GM12878 (cell line): ENCODE measurements at regions not wholly inside any gene's neighbourhood (a gene's known extent, or its start where the extent isn't known, plus 50 kb on each side); places are given as distances from the start of the nearest gene placed in this dataset.

ENCODE experiments used
- ATAC-seq: fragments of 200-7000 bp; cut with Tn5 transposase; 3 replicates; pipeline ENCODE4 v1.9.1; 2020; ENCODE audit warnings: mild to moderate bottlenecking, moderate library complexity
- BruUV-seq: library from RNA; stranded (reverse); fragments of 400-500 nt; replicated peaks from 2 replicates; lab custom pipeline; 2021; lab: Mats Ljungman, UMichigan
- CTCF ChIA-PET: fragments of 300-600 bp; sonication (Branson Sonifier 250); formaldehyde crosslinking; extraction: SDS; loops from one replicate; lab custom pipeline; 2021; ENCODE audit warnings: inconsistent platforms; lab: Yijun Ruan, JAX
- POLR2A ChIA-PET: fragments of 350-600 bp; formaldehyde crosslinking; extraction: SDS; loops from one replicate; lab custom pipeline; 2021; ENCODE audit warnings: inconsistent platforms; lab: Charles Lee
- RAD21 ChIA-PET: fragments of 300-600 bp; sonication (Branson Sonifier 250); formaldehyde crosslinking; loops from one replicate; lab custom pipeline; 2023; ENCODE audit warnings: antibody characterized with exemption; ENCODE audit not compliant: unreplicated experiment; lab: Charles Lee
- SMC1A ChIA-PET: fragments of 300-600 bp; sonication (Branson Sonifier 250); formaldehyde crosslinking; loops from one replicate; lab custom pipeline; 2023; ENCODE audit not compliant: unreplicated experiment, uncharacterized antibody; lab: Charles Lee
- DNase-seq: peaks from one replicate; pipeline ENCODE4 v3.0.0-alpha.2; 2011; ENCODE audit warnings: low read depth, low spot score
- FAIRE-seq: peaks from 3 replicates; lab custom pipeline; 2011; peaks lifted over from hg19 to GRCh38; lab: Jason Lieb, UNC
- H2AFZ ChIP-seq: 2 replicates; pipeline ENCODE4 v1.6.0; 2011; ENCODE audit warnings: low read depth, low read length, control low read depth; ENCODE audit not compliant: control insufficient read depth
- H3K27ac ChIP-seq: 2 replicates; pipeline ENCODE4 v1.5.1; 2011; ENCODE audit warnings: control low read depth; ENCODE audit not compliant: control insufficient read depth, insufficient read depth
- H3K27me3 ChIP-seq, 2 experiments: replicated peaks in 1 of 2; 2 replicates each; pipeline versions ENCODE4 v1.6.0 to v1.6.1; 2011; ENCODE audit warnings: low read length in 1 of 2; ENCODE audit not compliant: control insufficient read depth in 2 of 2, insufficient read depth in 2 of 2
- H3K36me3 ChIP-seq, 2 experiments: 2 replicates each; pipeline ENCODE4 v1.5.1; 2011; ENCODE audit warnings: low read length in 1 of 2; ENCODE audit not compliant: control insufficient read depth in 2 of 2, insufficient read depth in 2 of 2
- H3K4me1 ChIP-seq: 2 replicates; pipeline ENCODE4 v1.6.1; 2011; ENCODE audit warnings: mild to moderate bottlenecking, low read length, moderate library complexity, mixed read lengths; ENCODE audit not compliant: control insufficient read depth, insufficient read depth
- H3K4me2 ChIP-seq: 2 replicates; pipeline ENCODE4 v1.6.0; 2011; ENCODE audit warnings: control low read depth; ENCODE audit not compliant: control insufficient read depth, insufficient read depth
- H3K4me3 ChIP-seq: fragments of 200-600 bp; sonication (generic); 2 replicates; pipeline ENCODE4 v1.5.1; 2016
- H3K79me2 ChIP-seq: 2 replicates; pipeline ENCODE4 v1.6.0; 2011; ENCODE audit warnings: low read length; ENCODE audit not compliant: control insufficient read depth, insufficient read depth
- H3K9ac ChIP-seq: 2 replicates; pipeline ENCODE4 v1.8.0; 2011; ENCODE audit warnings: low read length, control low read depth, mixed read lengths; ENCODE audit not compliant: control insufficient read depth, insufficient read depth
- H3K9me3 ChIP-seq: replicated peaks from 3 replicates; pipeline ENCODE4 v1.5.1; 2011; ENCODE audit warnings: mild to moderate bottlenecking, low read length; ENCODE audit not compliant: control insufficient read depth, insufficient read depth
- H4K20me1 ChIP-seq: 2 replicates; pipeline ENCODE4 v1.6.0; 2011; ENCODE audit not compliant: control insufficient read depth, insufficient read depth
- CEBPB ChIP-seq, 2 experiments: fragments of 150-350 bp in 1 of 2; IDR thresholded peaks; 2 replicates each; pipeline ENCODE4 v1.6.1; 2012 to 2014; ENCODE audit warnings: low read depth in 2 of 2, low read length in 2 of 2, borderline replicate concordance in 1 of 2, inconsistent platforms in 1 of 2
- CHD2 ChIP-seq: IDR thresholded peaks from 2 replicates; pipeline ENCODE4 v1.6.1; 2011; ENCODE audit warnings: low read depth, low read length, improper control_type of control experiment, borderline replicate concordance
- EP300 ChIP-seq, 2 experiments: fragments of 150-350 bp in 1 of 2; IDR thresholded peaks; 2 replicates each; pipeline ENCODE4 v1.6.1; 2011 to 2012; ENCODE audit warnings: low read depth in 2 of 2, low read length in 2 of 2, borderline replicate concordance in 1 of 2, improper control_type of control experiment in 1 of 2, inconsistent platforms in 1 of 2; ENCODE audit not compliant: control insufficient read depth in 1 of 2
- FOS ChIP-seq: IDR thresholded peaks from 3 replicates; pipeline ENCODE4 v1.6.1; 2011; ENCODE audit warnings: borderline replicate concordance; ENCODE audit not compliant: insufficient read length; ENCODE audit errors: extremely low read depth
- IKZF2 ChIP-seq, 2 experiments: fragments of 450-650 bp; IDR thresholded peaks; 2 replicates each; pipeline ENCODE4 v1.6.1; 2017; ENCODE audit warnings: mild to moderate bottlenecking in 2 of 2, moderate library complexity in 2 of 2
- KDM1A ChIP-seq: fragments of 200-600 bp; sonication (generic); IDR thresholded peaks from 2 replicates; pipeline ENCODE4 v1.6.1; 2016; ENCODE audit warnings: borderline replicate concordance
- NRF1 ChIP-seq: conservative IDR thresholded peaks from 2 replicates; pipeline ENCODE4 v1.6.1; 2011; ENCODE audit warnings: mild to moderate bottlenecking, low read depth, low read length, improper control_type of control experiment
- PKNOX1 ChIP-seq: fragments of 450-650 bp; IDR thresholded peaks from 2 replicates; pipeline ENCODE4 v1.6.1; 2016; ENCODE audit warnings: mild to moderate bottlenecking
- SRF ChIP-seq, 2 experiments: IDR thresholded peaks; 2 replicates each; pipeline ENCODE4 v1.6.1; 2011; ENCODE audit warnings: low read depth in 2 of 2, low read length in 2 of 2, mild to moderate bottlenecking in 1 of 2, moderate library complexity in 1 of 2
- TBL1XR1 ChIP-seq: IDR thresholded peaks from 2 replicates; pipeline ENCODE4 v1.6.1; 2012; ENCODE audit warnings: low read depth, low read length, improper control_type of control experiment
- WGBS: methylation state at CpG from one replicate; pipeline ENCODE4 v1.1.6; 2016; ENCODE audit warnings: low lambda C conversion rate; ENCODE audit not compliant: insufficient replicate concordance, insufficient coverage; ENCODE audit errors: missing lambda C conversion rate; 5-methylcytosine and 5-hydroxymethylcytosine counted together
- in situ Hi-C: fragments of 300-500 bp; cut with MboI; formaldehyde crosslinking; loops from 9 replicates; pipeline ENCODE4 v1.14.3; 2018; ENCODE audit warnings: mixed read lengths
- intact Hi-C: fragments of 100-400 bp; cut with micrococcal nuclease; formaldehyde crosslinking; loops from one replicate; pipeline ENCODE4 v1.14.2; 2022; ENCODE audit not compliant: unreplicated experiment
- TF ChIP-seq, protein P1 (sequence below): fragments of 450-650 bp; formaldehyde crosslinking; IDR thresholded peaks from 2 replicates; pipeline ENCODE4 v1.4.0; 2020; ENCODE audit warnings: mild to moderate bottlenecking, moderate library complexity
- TF ChIP-seq, protein P2 (sequence below): fragments of 450-650 bp; IDR thresholded peaks from 2 replicates; pipeline ENCODE4 v1.6.1; 2017; ENCODE audit warnings: mild to moderate bottlenecking, moderate library complexity

GRCh38 chr10:4315551-4315950, 510.5 kb upstream of the AKR1E2 start:
- H3K79me2 ChIP-seq = no peaks in the 10 kb centered on the region
- WGBS = 47% methylated on average over 4 of the region's 4 CpGs
- SMC1A ChIA-PET = interaction anchor here (0.8 to 1.0 kb wide), 2 partner anchors 9 to 229 kb away, joined by 3 to 4 read pairs; no protein-coding TSS in a partner anchor
- H3K4me1 ChIP-seq = no peaks in the 10 kb centered on the region
- CTCF ChIA-PET = interaction anchor here (1.0 kb wide), 1 partner anchor 10 kb away, joined by 4 read pairs; no protein-coding TSS in a partner anchor
- no peaks in the 10 kb centered on the region for H3K9me3 ChIP-seq
- POLR2A ChIA-PET = no interaction called here
- H2AFZ ChIP-seq = no peak overlapping the region
- H3K27ac ChIP-seq = no peak overlapping the region
- in situ Hi-C loops (no loop called here), intact Hi-C loops (no loop called here)
- no peaks in the 10 kb centered on the region for H4K20me1 ChIP-seq
- no peak for ATAC-seq
- H3K36me3 ChIP-seq = no peaks in the 10 kb centered on the region
- TF ChIP-seq, protein P1, sequence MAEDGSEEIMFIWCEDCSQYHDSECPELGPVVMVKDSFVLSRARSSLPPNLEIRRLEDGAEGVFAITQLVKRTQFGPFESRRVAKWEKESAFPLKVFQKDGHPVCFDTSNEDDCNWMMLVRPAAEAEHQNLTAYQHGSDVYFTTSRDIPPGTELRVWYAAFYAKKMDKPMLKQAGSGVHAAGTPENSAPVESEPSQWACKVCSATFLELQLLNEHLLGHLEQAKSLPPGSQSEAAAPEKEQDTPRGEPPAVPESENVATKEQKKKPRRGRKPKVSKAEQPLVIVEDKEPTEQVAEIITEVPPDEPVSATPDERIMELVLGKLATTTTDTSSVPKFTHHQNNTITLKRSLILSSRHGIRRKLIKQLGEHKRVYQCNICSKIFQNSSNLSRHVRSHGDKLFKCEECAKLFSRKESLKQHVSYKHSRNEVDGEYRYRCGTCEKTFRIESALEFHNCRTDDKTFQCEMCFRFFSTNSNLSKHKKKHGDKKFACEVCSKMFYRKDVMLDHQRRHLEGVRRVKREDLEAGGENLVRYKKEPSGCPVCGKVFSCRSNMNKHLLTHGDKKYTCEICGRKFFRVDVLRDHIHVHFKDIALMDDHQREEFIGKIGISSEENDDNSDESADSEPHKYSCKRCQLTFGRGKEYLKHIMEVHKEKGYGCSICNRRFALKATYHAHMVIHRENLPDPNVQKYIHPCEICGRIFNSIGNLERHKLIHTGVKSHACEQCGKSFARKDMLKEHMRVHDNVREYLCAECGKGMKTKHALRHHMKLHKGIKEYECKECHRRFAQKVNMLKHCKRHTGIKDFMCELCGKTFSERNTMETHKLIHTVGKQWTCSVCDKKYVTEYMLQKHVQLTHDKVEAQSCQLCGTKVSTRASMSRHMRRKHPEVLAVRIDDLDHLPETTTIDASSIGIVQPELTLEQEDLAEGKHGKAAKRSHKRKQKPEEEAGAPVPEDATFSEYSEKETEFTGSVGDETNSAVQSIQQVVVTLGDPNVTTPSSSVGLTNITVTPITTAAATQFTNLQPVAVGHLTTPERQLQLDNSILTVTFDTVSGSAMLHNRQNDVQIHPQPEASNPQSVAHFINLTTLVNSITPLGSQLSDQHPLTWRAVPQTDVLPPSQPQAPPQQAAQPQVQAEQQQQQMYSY = no peak
- TF ChIP-seq TBL1XR1 (no peak), SRF (IDR thresholded peaks at IDR 0.05; ENCODE audit: low read depth in 2 of 2, low read length in 2 of 2) (no peak), CHD2 (no peak), KDM1A (no peak), EP300 (IDR thresholded peaks at IDR 0.05; ENCODE audit: borderline replicate concordance in 1 of 2, control insufficient read depth in 1 of 2, low read depth in 2 of 2, low read length in 2 of 2) (no peak), FOS (no peak), PKNOX1 (no peak), IKZF2 (IDR thresholded peaks at IDR 0.05) (no peak), CEBPB (IDR thresholded peaks at IDR 0.05; ENCODE audit: borderline replicate concordance in 1 of 2, low read depth in 2 of 2, low read length in 2 of 2) (no peak), NRF1 (no peak)
- TF ChIP-seq, protein P2, sequence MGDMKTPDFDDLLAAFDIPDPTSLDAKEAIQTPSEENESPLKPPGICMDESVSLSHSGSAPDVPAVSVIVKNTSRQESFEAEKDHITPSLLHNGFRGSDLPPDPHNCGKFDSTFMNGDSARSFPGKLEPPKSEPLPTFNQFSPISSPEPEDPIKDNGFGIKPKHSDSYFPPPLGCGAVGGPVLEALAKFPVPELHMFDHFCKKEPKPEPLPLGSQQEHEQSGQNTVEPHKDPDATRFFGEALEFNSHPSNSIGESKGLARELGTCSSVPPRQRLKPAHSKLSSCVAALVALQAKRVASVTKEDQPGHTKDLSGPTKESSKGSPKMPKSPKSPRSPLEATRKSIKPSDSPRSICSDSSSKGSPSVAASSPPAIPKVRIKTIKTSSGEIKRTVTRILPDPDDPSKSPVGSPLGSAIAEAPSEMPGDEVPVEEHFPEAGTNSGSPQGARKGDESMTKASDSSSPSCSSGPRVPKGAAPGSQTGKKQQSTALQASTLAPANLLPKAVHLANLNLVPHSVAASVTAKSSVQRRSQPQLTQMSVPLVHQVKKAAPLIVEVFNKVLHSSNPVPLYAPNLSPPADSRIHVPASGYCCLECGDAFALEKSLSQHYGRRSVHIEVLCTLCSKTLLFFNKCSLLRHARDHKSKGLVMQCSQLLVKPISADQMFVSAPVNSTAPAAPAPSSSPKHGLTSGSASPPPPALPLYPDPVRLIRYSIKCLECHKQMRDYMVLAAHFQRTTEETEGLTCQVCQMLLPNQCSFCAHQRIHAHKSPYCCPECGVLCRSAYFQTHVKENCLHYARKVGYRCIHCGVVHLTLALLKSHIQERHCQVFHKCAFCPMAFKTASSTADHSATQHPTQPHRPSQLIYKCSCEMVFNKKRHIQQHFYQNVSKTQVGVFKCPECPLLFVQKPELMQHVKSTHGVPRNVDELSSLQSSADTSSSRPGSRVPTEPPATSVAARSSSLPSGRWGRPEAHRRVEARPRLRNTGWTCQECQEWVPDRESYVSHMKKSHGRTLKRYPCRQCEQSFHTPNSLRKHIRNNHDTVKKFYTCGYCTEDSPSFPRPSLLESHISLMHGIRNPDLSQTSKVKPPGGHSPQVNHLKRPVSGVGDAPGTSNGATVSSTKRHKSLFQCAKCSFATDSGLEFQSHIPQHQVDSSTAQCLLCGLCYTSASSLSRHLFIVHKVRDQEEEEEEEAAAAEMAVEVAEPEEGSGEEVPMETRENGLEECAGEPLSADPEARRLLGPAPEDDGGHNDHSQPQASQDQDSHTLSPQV = no peak
- DNase-seq = no peak
- H3K9ac ChIP-seq = no peak overlapping the region
- no peaks in the 10 kb centered on the region for H3K27me3 ChIP-seq
- RAD21 ChIA-PET = no interaction called here
- no peak for FAIRE-seq
- no TSS peak for BruUV-seq
- H3K4me3 ChIP-seq = no peak overlapping the region
- no peak overlapping the region for H3K4me2 ChIP-seq
